Peyer's patch (tissue), 4 donors: ENCODE measurements at regions not wholly inside any gene's neighbourhood (a gene's known extent, or its start where the extent isn't known, plus 50 kb on each side); places are given as distances from the start of the nearest gene placed in this dataset.

ENCODE experiments used
- DNase-seq, 3 donors: peaks; one replicate each; pipeline ENCODE4 v3.0.0-alpha.2; 2017 to 2019
- H3K27ac ChIP-seq, 4 donors: fragments of 200-600 bp; sonication (generic); one replicate each; pipeline ENCODE4 v1.5.1; 2016 to 2019
- H3K27me3 ChIP-seq, 2 donors: fragments of 200-600 bp; sonication (generic); one replicate each; pipeline ENCODE4 v1.5.1; 2019
- H3K36me3 ChIP-seq, 3 donors: fragments of 200-600 bp; sonication (generic); one replicate each; pipeline ENCODE4 v1.5.1; 2016 to 2019
- H3K4me1 ChIP-seq, 4 donors: fragments of 200-600 bp; sonication (generic); one replicate each; pipeline ENCODE4 v1.5.1; 2016 to 2019
- H3K4me3 ChIP-seq, 4 donors: fragments of 200-600 bp; sonication (generic); 1 replicate in 3 of 4; 2 replicates in 1 of 4; pipeline ENCODE4 v1.5.1; 2016 to 2019; ENCODE audit warnings: mild to moderate bottlenecking in 1 of 4
- H3K9me3 ChIP-seq, 4 donors: fragments of 200-600 bp; sonication (generic); one replicate each; pipeline ENCODE4 v1.5.1; 2016 to 2019; ENCODE audit warnings: mild to moderate bottlenecking in 1 of 4
- CTCF ChIP-seq, 6 experiments: fragments of 450-650 bp in 4 of 6; fragments of 200-600 bp in 2 of 6; sonication (generic) in 1 of 6; IDR thresholded peaks; one replicate each; pipeline ENCODE4 v1.5.1; 2017 to 2019; ENCODE audit warnings: antibody characterized with exemption in 6 of 6, mild to moderate bottlenecking in 3 of 6, moderate library complexity in 1 of 6
- POLR2A ChIP-seq, 2 donors: fragments of 450-650 bp; IDR thresholded peaks; one replicate each; pipeline ENCODE4 v1.5.1; 2017; ENCODE audit warnings: antibody characterized with exemption in 2 of 2, mild to moderate bottlenecking in 2 of 2, moderate library complexity in 2 of 2

- no peaks in the 10 kb centered on the region for H3K27me3 ChIP-seq
Observed at GRCh38 chr12:30155001-30155730, 371.4 kb upstream of the TMTC1 start.

GRCh38 chr12:30153981-30154380, 370.2 kb upstream of the TMTC1 start:
- H3K27me3 ChIP-seq = no peaks in the 10 kb centered on the region
- no peaks in the 10 kb centered on the region for H3K36me3 ChIP-seq
- H3K9me3 ChIP-seq = no peaks in the 10 kb centered on the region
- DNase-seq = no peak
- no peak overlapping the region for H3K4me3 ChIP-seq
- H3K4me1 ChIP-seq = no peaks in the 10 kb centered on the region
- H3K27ac ChIP-seq = no peak overlapping the region
- TF ChIP-seq POLR2A (IDR thresholded peaks at IDR 0.05) (no peak), CTCF (IDR thresholded peaks at IDR 0.05) (no peak)

More at GRCh38 chr12:30155001-30155730, 371.4 kb upstream of the TMTC1 start:
- no peaks in the 10 kb centered on the region for H3K4me1 ChIP-seq
- TF ChIP-seq POLR2A (IDR thresholded peaks at IDR 0.05) = no peak
- TF ChIP-seq CTCF (IDR thresholded peaks at IDR 0.05) = no peak
- H3K9me3 ChIP-seq = no peaks in the 10 kb centered on the region
- H3K36me3 ChIP-seq = no peaks in the 10 kb centered on the region
- DNase-seq = no peak
- no peak overlapping the region for H3K27ac ChIP-seq
- H3K4me3 ChIP-seq = no peak overlapping the region

- Histone ChIP-seq H3K27ac (no peak overlapping the region), H3K27me3 (no peaks in the 10 kb centered on the region), H3K9me3 (no peaks in the 10 kb centered on the region), H3K4me3 (no peak overlapping the region), H3K4me1 (no peaks in the 10 kb centered on the region), H3K36me3 (no peaks in the 10 kb centered on the region)
- no peak for DNase-seq
- no peak for TF ChIP-seq CTCF (IDR thresholded peaks at IDR 0.05)
- no peak for TF ChIP-seq POLR2A (IDR thresholded peaks at IDR 0.05)
Observed at GRCh38 chr12:30152705-30153104, 369.0 kb upstream of the TMTC1 start.

- H3K27ac ChIP-seq = no peak overlapping the region
- no peaks in the 10 kb centered on the region for H3K4me1 ChIP-seq
- no peak for TF ChIP-seq CTCF (IDR thresholded peaks at IDR 0.05)
- no peak for TF ChIP-seq POLR2A (IDR thresholded peaks at IDR 0.05)
- no peaks in the 10 kb centered on the region for H3K27me3 ChIP-seq
- H3K4me3 ChIP-seq = no peak overlapping the region
- no peaks in the 10 kb centered on the region for H3K9me3 ChIP-seq
- DNase-seq = no peak
- H3K36me3 ChIP-seq = no peaks in the 10 kb centered on the region
Observed at GRCh38 chr12:30151831-30152230, 368.1 kb upstream of the TMTC1 start.

- no peak for TF ChIP-seq CTCF (IDR thresholded peaks at IDR 0.05)
- TF ChIP-seq POLR2A (IDR thresholded peaks at IDR 0.05) = no peak
- H3K4me3 ChIP-seq = no peak overlapping the region
- DNase-seq = no peak
- H3K9me3 ChIP-seq = no peaks in the 10 kb centered on the region
- no peaks in the 10 kb centered on the region for H3K36me3 ChIP-seq
- H3K27ac ChIP-seq = no peak overlapping the region
- H3K27me3 ChIP-seq = no peaks in the 10 kb centered on the region
- no peaks in the 10 kb centered on the region for H3K4me1 ChIP-seq
Observed at GRCh38 chr12:30146561-30146960, 362.8 kb upstream of the TMTC1 start.

- Histone ChIP-seq H3K27me3 (no peaks in the 10 kb centered on the region), H3K4me1 (no peaks in the 10 kb centered on the region), H3K9me3 (no peaks in the 10 kb centered on the region), H3K36me3 (no peaks in the 10 kb centered on the region), H3K4me3 (no peak overlapping the region), H3K27ac (no peak overlapping the region)
- TF ChIP-seq POLR2A (IDR thresholded peaks at IDR 0.05) (no peak), CTCF (IDR thresholded peaks at IDR 0.05) (no peak)
- no peak for DNase-seq
Observed at GRCh38 chr12:30145684-30146032, 361.9 kb upstream of the TMTC1 start.
